Neural cell (in vitro differentiated cells): ENCODE measurements at regions not wholly inside any gene's neighbourhood (a gene's known extent, or its start where the extent isn't known, plus 50 kb on each side); places are given as distances from the start of the nearest gene placed in this dataset.

Source experiments
- H2AFZ ChIP-seq: fragments of 200-600, 300-800 bp; sonication (generic), shearing (Covaris generic); 2 replicates; pipeline ENCODE4 v1.6.0; 2014; ENCODE audit warnings: low read depth, mild to moderate bottlenecking, antibody characterized with exemption, low read length, moderate library complexity
- H3F3A ChIP-seq: fragments of 200-600 bp; shearing (Covaris generic); 2 replicates; pipeline ENCODE4 v1.6.1; 2016; ENCODE audit warnings: mild to moderate bottlenecking, moderate library complexity, mixed read lengths, antibody characterized with exemption, low read length; ENCODE audit not compliant: insufficient read depth, poor library complexity, severe bottlenecking
- H3K27ac ChIP-seq: fragments of 200-600, 300-800 bp; sonication (generic), shearing (Covaris generic); 2 replicates; pipeline ENCODE4 v1.5.1; 2014; ENCODE audit warnings: mild to moderate bottlenecking, low read length, moderate library complexity
- H3K27me3 ChIP-seq: fragments of 300-800, 200-600 bp; sonication (generic), shearing (Covaris generic); 2 replicates; pipeline ENCODE4 v1.6.0; 2014; ENCODE audit warnings: mild to moderate bottlenecking, low read depth, low read length, moderate library complexity; ENCODE audit not compliant: insufficient read depth
- H3K36me3 ChIP-seq: fragments of 300-800, 200-600 bp; sonication (generic), shearing (Covaris generic); 2 replicates; pipeline ENCODE4 v1.5.1; 2014; ENCODE audit warnings: mild to moderate bottlenecking, antibody characterized with exemption, low read length, moderate library complexity; ENCODE audit not compliant: insufficient read depth
- H3K4me2 ChIP-seq: fragments of 300-800, 200-600 bp; sonication (generic), shearing (Covaris generic); 2 replicates; pipeline ENCODE4 v1.6.0; 2014; ENCODE audit warnings: mild to moderate bottlenecking, low read length
- H3K4me3 ChIP-seq: fragments of 300-800, 200-600 bp; sonication (generic), shearing (Covaris generic); 2 replicates; pipeline ENCODE4 v1.5.1; 2014; ENCODE audit warnings: mild to moderate bottlenecking, low read length, moderate library complexity
- H3K79me2 ChIP-seq: fragments of 200-600 bp; shearing (Covaris generic); replicated peaks from 2 replicates; pipeline ENCODE4 v1.6.0; 2014; ENCODE audit warnings: mild to moderate bottlenecking, low read length, moderate library complexity; ENCODE audit not compliant: insufficient read depth
- H3K9ac ChIP-seq: fragments of 300-800, 200-600 bp; sonication (generic), shearing (Covaris generic); 2 replicates; pipeline ENCODE4 v1.6.1; 2016; ENCODE audit warnings: mild to moderate bottlenecking, low read length, mixed read lengths
- H3K9me2 ChIP-seq: fragments of 200-600 bp; shearing (Covaris generic); 2 replicates; pipeline ENCODE4 v1.6.1; 2016; ENCODE audit warnings: mild to moderate bottlenecking, low read length, mixed read lengths; ENCODE audit not compliant: insufficient read depth
- H3K9me3 ChIP-seq: fragments of 200-600, 300-800 bp; sonication (generic), shearing (Covaris generic); 2 replicates; pipeline ENCODE4 v1.6.1; 2016; ENCODE audit warnings: mild to moderate bottlenecking, mixed run types, low read length, moderate library complexity, mixed read lengths
- H4K20me1 ChIP-seq: fragments of 200-600 bp; shearing (Covaris generic); 2 replicates; pipeline ENCODE4 v1.6.1; 2016; ENCODE audit warnings: mild to moderate bottlenecking, mixed run types; ENCODE audit not compliant: insufficient read depth
- EP300 ChIP-seq: fragments of 450-650 bp; conservative IDR thresholded peaks from 2 replicates; pipeline ENCODE4 v1.6.1; 2014; ENCODE audit warnings: antibody characterized with exemption, mild to moderate bottlenecking, moderate library complexity; ENCODE audit not compliant: poor library complexity, severe bottlenecking
- EZH2 ChIP-seq: fragments of 200-600, 300-800 bp; shearing (Covaris generic), sonication (generic); IDR thresholded peaks from 2 replicates; pipeline ENCODE4 v1.6.1; 2014; ENCODE audit warnings: antibody characterized with exemption, low read length, borderline replicate concordance, mild to moderate bottlenecking; ENCODE audit not compliant: insufficient read depth, poor library complexity, severe bottlenecking
- MXI1 ChIP-seq: fragments of 450-650 bp; conservative IDR thresholded peaks from 2 replicates; pipeline ENCODE4 v1.6.1; 2014; ENCODE audit warnings: antibody characterized with exemption, mild to moderate bottlenecking; ENCODE audit not compliant: poor library complexity, severe bottlenecking
- POLR2AphosphoS5 ChIP-seq: IDR thresholded peaks from 2 replicates; pipeline ENCODE4 v1.6.1; 2012
- RAD21 ChIP-seq: fragments of 450-650 bp; conservative IDR thresholded peaks from 2 replicates; pipeline ENCODE4 v1.6.1; 2014; ENCODE audit warnings: antibody characterized with exemption, mild to moderate bottlenecking, moderate library complexity
- SMC3 ChIP-seq: fragments of 450-650 bp; conservative IDR thresholded peaks from 2 replicates; pipeline ENCODE4 v1.6.1; 2014; ENCODE audit warnings: antibody characterized with exemption, mild to moderate bottlenecking, moderate library complexity; ENCODE audit not compliant: poor library complexity
- TAF1 ChIP-seq: IDR thresholded peaks from 2 replicates; pipeline ENCODE4 v1.6.1; 2012; ENCODE audit warnings: low read depth
- TF ChIP-seq, protein P1 (sequence below): IDR thresholded peaks from 2 replicates; pipeline ENCODE4 v1.6.1; 2012; ENCODE audit warnings: borderline replicate concordance
- TF ChIP-seq, protein P2 (sequence below): fragments of 450-650 bp; IDR thresholded peaks from 2 replicates; pipeline ENCODE4 v1.5.1; 2014; ENCODE audit warnings: antibody characterized with exemption, mild to moderate bottlenecking, moderate library complexity; ENCODE audit not compliant: poor library complexity, severe bottlenecking

DNA sequence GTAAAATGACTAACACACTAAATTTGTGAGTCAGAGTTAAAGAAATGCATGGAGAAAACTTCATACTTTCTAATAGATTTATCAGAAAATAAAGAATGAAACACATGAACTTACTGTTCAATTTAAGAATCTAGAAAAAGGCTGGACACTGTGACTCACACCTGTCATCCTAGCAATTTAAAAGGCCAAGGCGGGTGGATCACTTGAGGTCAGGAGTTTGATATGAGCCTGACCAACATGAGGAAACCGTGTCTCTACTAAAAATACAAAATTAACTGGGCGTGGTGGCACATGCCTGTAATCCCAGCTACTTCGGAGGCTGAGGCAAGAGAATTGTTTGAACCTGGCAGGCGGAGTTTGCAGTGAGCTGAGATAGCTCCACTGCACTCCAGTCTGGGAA, 1106.2 kb upstream of the LRRN3 start:
- TF ChIP-seq, protein P1, sequence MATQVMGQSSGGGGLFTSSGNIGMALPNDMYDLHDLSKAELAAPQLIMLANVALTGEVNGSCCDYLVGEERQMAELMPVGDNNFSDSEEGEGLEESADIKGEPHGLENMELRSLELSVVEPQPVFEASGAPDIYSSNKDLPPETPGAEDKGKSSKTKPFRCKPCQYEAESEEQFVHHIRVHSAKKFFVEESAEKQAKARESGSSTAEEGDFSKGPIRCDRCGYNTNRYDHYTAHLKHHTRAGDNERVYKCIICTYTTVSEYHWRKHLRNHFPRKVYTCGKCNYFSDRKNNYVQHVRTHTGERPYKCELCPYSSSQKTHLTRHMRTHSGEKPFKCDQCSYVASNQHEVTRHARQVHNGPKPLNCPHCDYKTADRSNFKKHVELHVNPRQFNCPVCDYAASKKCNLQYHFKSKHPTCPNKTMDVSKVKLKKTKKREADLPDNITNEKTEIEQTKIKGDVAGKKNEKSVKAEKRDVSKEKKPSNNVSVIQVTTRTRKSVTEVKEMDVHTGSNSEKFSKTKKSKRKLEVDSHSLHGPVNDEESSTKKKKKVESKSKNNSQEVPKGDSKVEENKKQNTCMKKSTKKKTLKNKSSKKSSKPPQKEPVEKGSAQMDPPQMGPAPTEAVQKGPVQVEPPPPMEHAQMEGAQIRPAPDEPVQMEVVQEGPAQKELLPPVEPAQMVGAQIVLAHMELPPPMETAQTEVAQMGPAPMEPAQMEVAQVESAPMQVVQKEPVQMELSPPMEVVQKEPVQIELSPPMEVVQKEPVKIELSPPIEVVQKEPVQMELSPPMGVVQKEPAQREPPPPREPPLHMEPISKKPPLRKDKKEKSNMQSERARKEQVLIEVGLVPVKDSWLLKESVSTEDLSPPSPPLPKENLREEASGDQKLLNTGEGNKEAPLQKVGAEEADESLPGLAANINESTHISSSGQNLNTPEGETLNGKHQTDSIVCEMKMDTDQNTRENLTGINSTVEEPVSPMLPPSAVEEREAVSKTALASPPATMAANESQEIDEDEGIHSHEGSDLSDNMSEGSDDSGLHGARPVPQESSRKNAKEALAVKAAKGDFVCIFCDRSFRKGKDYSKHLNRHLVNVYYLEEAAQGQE = no peak
- TF ChIP-seq POLR2AphosphoS5 (no peak), EZH2 (no peak), MXI1 (no peak), SMC3 (no peak), EP300 (no peak), RAD21 (no peak), TAF1 (no peak)
- TF ChIP-seq, protein P2, sequence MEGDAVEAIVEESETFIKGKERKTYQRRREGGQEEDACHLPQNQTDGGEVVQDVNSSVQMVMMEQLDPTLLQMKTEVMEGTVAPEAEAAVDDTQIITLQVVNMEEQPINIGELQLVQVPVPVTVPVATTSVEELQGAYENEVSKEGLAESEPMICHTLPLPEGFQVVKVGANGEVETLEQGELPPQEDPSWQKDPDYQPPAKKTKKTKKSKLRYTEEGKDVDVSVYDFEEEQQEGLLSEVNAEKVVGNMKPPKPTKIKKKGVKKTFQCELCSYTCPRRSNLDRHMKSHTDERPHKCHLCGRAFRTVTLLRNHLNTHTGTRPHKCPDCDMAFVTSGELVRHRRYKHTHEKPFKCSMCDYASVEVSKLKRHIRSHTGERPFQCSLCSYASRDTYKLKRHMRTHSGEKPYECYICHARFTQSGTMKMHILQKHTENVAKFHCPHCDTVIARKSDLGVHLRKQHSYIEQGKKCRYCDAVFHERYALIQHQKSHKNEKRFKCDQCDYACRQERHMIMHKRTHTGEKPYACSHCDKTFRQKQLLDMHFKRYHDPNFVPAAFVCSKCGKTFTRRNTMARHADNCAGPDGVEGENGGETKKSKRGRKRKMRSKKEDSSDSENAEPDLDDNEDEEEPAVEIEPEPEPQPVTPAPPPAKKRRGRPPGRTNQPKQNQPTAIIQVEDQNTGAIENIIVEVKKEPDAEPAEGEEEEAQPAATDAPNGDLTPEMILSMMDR = no peak
- no peak overlapping the region for H3K27ac ChIP-seq
- H3K79me2 ChIP-seq = no peaks in the 10 kb centered on the region
- H3K9ac ChIP-seq = no peak overlapping the region
- H3K9me2 ChIP-seq = no peaks in the 10 kb centered on the region
- H3F3A ChIP-seq = no peaks in the 10 kb centered on the region
- no peaks in the 10 kb centered on the region for H4K20me1 ChIP-seq
- H2AFZ ChIP-seq = no peak overlapping the region
- H3K4me3 ChIP-seq = no peak overlapping the region
- no peaks in the 10 kb centered on the region for H3K9me3 ChIP-seq
- no peak overlapping the region for H3K4me2 ChIP-seq
- no peaks in the 10 kb centered on the region for H3K27me3 ChIP-seq
- no peaks in the 10 kb centered on the region for H3K36me3 ChIP-seq

DNA sequence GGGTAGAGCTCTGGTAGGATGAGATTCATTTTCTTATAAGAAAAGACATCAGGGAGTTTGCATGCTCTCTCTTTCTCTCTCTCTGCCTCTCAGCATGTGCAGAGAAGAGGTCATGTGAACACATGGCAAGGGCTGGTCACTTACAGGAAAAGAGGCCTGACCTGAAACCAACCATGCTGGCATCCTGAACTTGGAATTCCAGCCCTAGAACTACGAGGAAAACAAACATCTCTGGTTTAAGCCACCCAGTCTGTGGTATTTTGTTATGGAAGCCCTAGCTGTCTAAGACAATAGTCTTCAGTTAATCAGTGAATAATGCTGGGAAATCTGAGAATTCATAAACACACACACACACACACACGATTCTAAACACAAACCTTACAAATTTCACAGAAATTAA, 1104.2 kb upstream of the LRRN3 start:
- Histone ChIP-seq H3K4me3 (no peak overlapping the region), H3K27me3 (no peaks in the 10 kb centered on the region), H4K20me1 (no peaks in the 10 kb centered on the region), H3K4me2 (no peak overlapping the region), H3K9me3 (no peaks in the 10 kb centered on the region), H3K36me3 (no peaks in the 10 kb centered on the region), H3K79me2 (no peaks in the 10 kb centered on the region), H3K9me2 (no peaks in the 10 kb centered on the region), H3F3A (no peaks in the 10 kb centered on the region), H3K9ac (no peak overlapping the region), H2AFZ (no peak overlapping the region), H3K27ac (no peak overlapping the region)
- TF ChIP-seq RAD21 (no peak), EP300 (no peak), SMC3 (no peak), EZH2 (no peak), MXI1 (no peak), TAF1 (no peak), POLR2AphosphoS5 (no peak)
- TF ChIP-seq, protein P2 = no peak
- TF ChIP-seq, protein P1 = no peak
